ENCODE measurements at regions not wholly inside any gene's neighbourhood (a gene's known extent, or its start where the extent isn't known, plus 50 kb on each side); places are given as distances from the start of the nearest gene placed in this dataset.

- Histone ChIP-seq H3K4me1 (ENCODE audit: control insufficient read depth in 3 of 3, insufficient read depth in 2 of 3, low read depth in 1 of 3, low read length in 2 of 3) (peaks cover 0 to 6% (median 2%) of the 10 kb centered on the region in 3 donors), H3K27ac (ENCODE audit: low read depth in 1 of 3, low read length in 2 of 3) (no peak overlapping the region), H3K4me3 (ENCODE audit: low read depth in 1 of 3, low read length in 3 of 3) (no peak overlapping the region), H3K36me3 (ENCODE audit: control insufficient read depth in 3 of 3, insufficient read depth in 2 of 3, low read depth in 1 of 3, low read length in 3 of 3) (no peaks in the 10 kb centered on the region), H3K27me3 (ENCODE audit: control insufficient read depth in 3 of 3, insufficient read depth in 3 of 3, low read length in 3 of 3) (no peaks in the 10 kb centered on the region), H3K9me3 (ENCODE audit: control insufficient read depth in 2 of 2, insufficient read depth in 1 of 2, low read depth in 1 of 2, low read length in 1 of 2) (no peaks in the 10 kb centered on the region)
- peak; percentile 20 to 89 for DNase-seq
- no peak for FAIRE-seq
- 12 to 62% (median 53%) methylated on average over 3 of the region's 3 CpGs for WGBS, 3 donors
These were observed 551.0 kb downstream of the SNAPC1 start for GRCh38 chr14:62313212-62313611.

GRCh38 chr14:62314221-62314620 lies 552.0 kb downstream of the SNAPC1 start:
- peaks cover 0 to 5% (median 2%) of the 10 kb centered on the region in 3 donors for H3K4me1 ChIP-seq (ENCODE audit: control insufficient read depth in 3 of 3, insufficient read depth in 2 of 3, low read depth in 1 of 3, low read length in 2 of 3)
- no peak for FAIRE-seq
- 87 to 96% (median 87%) methylated on average over 2 of the region's 2 CpGs for WGBS, 3 donors

GRCh38 chr14:62314871-62315270 lies 552.7 kb downstream of the SNAPC1 start:
- Histone ChIP-seq H3K27me3 (ENCODE audit: control insufficient read depth in 3 of 3, insufficient read depth in 3 of 3, low read length in 3 of 3) (no peaks in the 10 kb centered on the region), H3K27ac (ENCODE audit: low read depth in 1 of 3, low read length in 2 of 3) (no peak overlapping the region), H3K36me3 (ENCODE audit: control insufficient read depth in 3 of 3, insufficient read depth in 2 of 3, low read depth in 1 of 3, low read length in 3 of 3) (no peaks in the 10 kb centered on the region), H3K4me3 (ENCODE audit: low read depth in 1 of 3, low read length in 3 of 3) (no peak overlapping the region), H3K9me3 (ENCODE audit: control insufficient read depth in 2 of 2, insufficient read depth in 1 of 2, low read depth in 1 of 2, low read length in 1 of 2) (no peaks in the 10 kb centered on the region), H3K4me1 (ENCODE audit: control insufficient read depth in 3 of 3, insufficient read depth in 2 of 3, low read depth in 1 of 3, low read length in 2 of 3) (no peaks in the 10 kb centered on the region)
- 21 to 29% (median 22%) methylated on average over 1 of the region's 1 CpG for WGBS, 3 donors
- no peak for FAIRE-seq
- no peak for DNase-seq

More at GRCh38 chr14:62314221-62314620, 552.0 kb downstream of the SNAPC1 start:
- no peaks in the 10 kb centered on the region for H3K36me3 ChIP-seq (ENCODE audit: control insufficient read depth in 3 of 3, insufficient read depth in 2 of 3, low read depth in 1 of 3, low read length in 3 of 3)
- no peaks in the 10 kb centered on the region for H3K27me3 ChIP-seq (ENCODE audit: control insufficient read depth in 3 of 3, insufficient read depth in 3 of 3, low read length in 3 of 3)
- H3K4me3 ChIP-seq (ENCODE audit: low read depth in 1 of 3, low read length in 3 of 3) = no peak overlapping the region
- H3K9me3 ChIP-seq (ENCODE audit: control insufficient read depth in 2 of 2, insufficient read depth in 1 of 2, low read depth in 1 of 2, low read length in 1 of 2) = no peaks in the 10 kb centered on the region
- H3K27ac ChIP-seq (ENCODE audit: low read depth in 1 of 3, low read length in 2 of 3) = no peak overlapping the region
- DNase-seq = no peak

- FAIRE-seq (no peak), DNase-seq (no peak)
- WGBS, 3 donors = 87 to 92% (median 91%) methylated on average over 2 of the region's 2 CpGs
- H3K4me1 ChIP-seq (ENCODE audit: control insufficient read depth in 3 of 3, insufficient read depth in 2 of 3, low read depth in 1 of 3, low read length in 2 of 3) = no peaks in the 10 kb centered on the region
- no peaks in the 10 kb centered on the region for H3K9me3 ChIP-seq (ENCODE audit: control insufficient read depth in 2 of 2, insufficient read depth in 1 of 2, low read depth in 1 of 2, low read length in 1 of 2)
- no peaks in the 10 kb centered on the region for H3K36me3 ChIP-seq (ENCODE audit: control insufficient read depth in 3 of 3, insufficient read depth in 2 of 3, low read depth in 1 of 3, low read length in 3 of 3)
- no peaks in the 10 kb centered on the region for H3K27me3 ChIP-seq (ENCODE audit: control insufficient read depth in 3 of 3, insufficient read depth in 3 of 3, low read length in 3 of 3)
- H3K4me3 ChIP-seq (ENCODE audit: low read depth in 1 of 3, low read length in 3 of 3) = no peak overlapping the region
- no peak overlapping the region for H3K27ac ChIP-seq (ENCODE audit: low read depth in 1 of 3, low read length in 2 of 3)
These were observed 553.4 kb downstream of the SNAPC1 start for GRCh38 chr14:62315631-62316030.

- 83 to 90% (median 89%) methylated on average over 6 of the region's 6 CpGs for WGBS, 3 donors
- Histone ChIP-seq H3K4me1 (ENCODE audit: control insufficient read depth in 3 of 3, insufficient read depth in 2 of 3, low read depth in 1 of 3, low read length in 2 of 3) (no peaks in the 10 kb centered on the region), H3K4me3 (ENCODE audit: low read depth in 1 of 3, low read length in 3 of 3) (no peak overlapping the region), H3K9me3 (ENCODE audit: control insufficient read depth in 2 of 2, insufficient read depth in 1 of 2, low read depth in 1 of 2, low read length in 1 of 2) (no peaks in the 10 kb centered on the region), H3K27me3 (ENCODE audit: control insufficient read depth in 3 of 3, insufficient read depth in 3 of 3, low read length in 3 of 3) (no peaks in the 10 kb centered on the region), H3K27ac (ENCODE audit: low read depth in 1 of 3, low read length in 2 of 3) (no peak overlapping the region), H3K36me3 (ENCODE audit: control insufficient read depth in 3 of 3, insufficient read depth in 2 of 3, low read depth in 1 of 3, low read length in 3 of 3) (no peaks in the 10 kb centered on the region)
- FAIRE-seq = no peak
- DNase-seq = no peak
These were observed 560.0 kb downstream of the SNAPC1 start for GRCh38 chr14:62322216-62322615.

- Histone ChIP-seq H3K4me1 (ENCODE audit: control insufficient read depth in 3 of 3, insufficient read depth in 2 of 3, low read depth in 1 of 3, low read length in 2 of 3) (no peaks in the 10 kb centered on the region), H3K27me3 (ENCODE audit: control insufficient read depth in 3 of 3, insufficient read depth in 3 of 3, low read length in 3 of 3) (no peaks in the 10 kb centered on the region), H3K9me3 (ENCODE audit: control insufficient read depth in 2 of 2, insufficient read depth in 1 of 2, low read depth in 1 of 2, low read length in 1 of 2) (no peaks in the 10 kb centered on the region), H3K4me3 (ENCODE audit: low read depth in 1 of 3, low read length in 3 of 3) (no peak overlapping the region), H3K27ac (ENCODE audit: low read depth in 1 of 3, low read length in 2 of 3) (no peak overlapping the region), H3K36me3 (ENCODE audit: control insufficient read depth in 3 of 3, insufficient read depth in 2 of 3, low read depth in 1 of 3, low read length in 3 of 3) (no peaks in the 10 kb centered on the region)
- FAIRE-seq = no peak
- 44 to 65% (median 49%) methylated on average over 2 of the region's 2 CpGs for WGBS, 3 donors
- DNase-seq = no peak
These were observed 567.2 kb downstream of the SNAPC1 start for GRCh38 chr14:62329427-62329826.

- FAIRE-seq (no peak), DNase-seq (no peak)
- Histone ChIP-seq H3K4me3 (ENCODE audit: low read depth in 1 of 3, low read length in 3 of 3) (no peak overlapping the region), H3K27me3 (ENCODE audit: control insufficient read depth in 3 of 3, insufficient read depth in 3 of 3, low read length in 3 of 3) (no peaks in the 10 kb centered on the region), H3K4me1 (ENCODE audit: control insufficient read depth in 3 of 3, insufficient read depth in 2 of 3, low read depth in 1 of 3, low read length in 2 of 3) (no peaks in the 10 kb centered on the region), H3K36me3 (ENCODE audit: control insufficient read depth in 3 of 3, insufficient read depth in 2 of 3, low read depth in 1 of 3, low read length in 3 of 3) (no peaks in the 10 kb centered on the region), H3K9me3 (ENCODE audit: control insufficient read depth in 2 of 2, insufficient read depth in 1 of 2, low read depth in 1 of 2, low read length in 1 of 2) (no peaks in the 10 kb centered on the region), H3K27ac (ENCODE audit: low read depth in 1 of 3, low read length in 2 of 3) (no peak overlapping the region)
- WGBS, 3 donors = 75 to 89% (median 87%) methylated on average over 5 of the region's 5 CpGs
These were observed 585.4 kb downstream of the SNAPC1 start for GRCh38 chr14:62347562-62348011.

- Histone ChIP-seq H3K27ac (ENCODE audit: low read depth in 1 of 3, low read length in 2 of 3) (no peak overlapping the region), H3K36me3 (ENCODE audit: control insufficient read depth in 3 of 3, insufficient read depth in 2 of 3, low read depth in 1 of 3, low read length in 3 of 3) (no peaks in the 10 kb centered on the region), H3K27me3 (ENCODE audit: control insufficient read depth in 3 of 3, insufficient read depth in 3 of 3, low read length in 3 of 3) (no peaks in the 10 kb centered on the region), H3K4me3 (ENCODE audit: low read depth in 1 of 3, low read length in 3 of 3) (no peak overlapping the region), H3K4me1 (ENCODE audit: control insufficient read depth in 3 of 3, insufficient read depth in 2 of 3, low read depth in 1 of 3, low read length in 2 of 3) (no peaks in the 10 kb centered on the region), H3K9me3 (ENCODE audit: control insufficient read depth in 2 of 2, insufficient read depth in 1 of 2, low read depth in 1 of 2, low read length in 1 of 2) (peaks cover 0 to 4% of the 10 kb centered on the region in 2 donors)
- DNase-seq (no peak), FAIRE-seq (no peak)
These were observed 595.1 kb downstream of the SNAPC1 start for GRCh38 chr14:62357362-62357761.

- Histone ChIP-seq H3K9me3 (ENCODE audit: control insufficient read depth in 2 of 2, insufficient read depth in 1 of 2, low read depth in 1 of 2, low read length in 1 of 2) (no peaks in the 10 kb centered on the region), H3K36me3 (ENCODE audit: control insufficient read depth in 3 of 3, insufficient read depth in 2 of 3, low read depth in 1 of 3, low read length in 3 of 3) (no peaks in the 10 kb centered on the region), H3K27me3 (ENCODE audit: control insufficient read depth in 3 of 3, insufficient read depth in 3 of 3, low read length in 3 of 3) (no peaks in the 10 kb centered on the region), H3K27ac (ENCODE audit: low read depth in 1 of 3, low read length in 2 of 3) (no peak overlapping the region), H3K4me1 (ENCODE audit: control insufficient read depth in 3 of 3, insufficient read depth in 2 of 3, low read depth in 1 of 3, low read length in 2 of 3) (no peaks in the 10 kb centered on the region), H3K4me3 (ENCODE audit: low read depth in 1 of 3, low read length in 3 of 3) (no peak overlapping the region)
- FAIRE-seq = no peak
- 64 to 74% (median 74%) methylated on average over 2 of the region's 2 CpGs for WGBS, 3 donors
- no peak for DNase-seq
These were observed 601.9 kb downstream of the SNAPC1 start for GRCh38 chr14:62364161-62364560.

Data from small intestine (tissue), 7 donors.